Mesenchymal stem cell (in vitro differentiated cells and primary cell): ENCODE measurements at regions not wholly inside any gene's neighbourhood (a gene's known extent, or its start where the extent isn't known, plus 50 kb on each side); places are given as distances from the start of the nearest gene placed in this dataset.

Experiments used
- DNase-seq: peaks from one replicate; pipeline ENCODE4 v3.0.0-alpha.2; 2013
- H2AFZ ChIP-seq: one replicate; pipeline ENCODE4 v1.6.1; 2013; ENCODE audit warnings: low read depth, mild to moderate bottlenecking, control low read depth, inconsistent platforms, low read length, moderate library complexity
- H2AK5ac ChIP-seq: 2 replicates; pipeline ENCODE4 v1.6.1; 2013; ENCODE audit warnings: low read length, moderate library complexity, mild to moderate bottlenecking, inconsistent platforms; ENCODE audit not compliant: severe bottlenecking
- H2BK120ac ChIP-seq: one replicate; pipeline ENCODE4 v1.6.1; 2013; ENCODE audit warnings: low read depth, mild to moderate bottlenecking, inconsistent platforms, low read length, moderate library complexity
- H2BK12ac ChIP-seq, 2 experiments: one replicate each; pipeline ENCODE4 v1.6.1; 2013; ENCODE audit warnings: inconsistent platforms in 2 of 2, low read length in 2 of 2, mild to moderate bottlenecking in 2 of 2, moderate library complexity in 2 of 2, control low read depth in 1 of 2
- H2BK15ac ChIP-seq: one replicate; pipeline ENCODE4 v1.6.1; 2013; ENCODE audit warnings: mild to moderate bottlenecking, low read depth, inconsistent platforms; ENCODE audit not compliant: poor library complexity, severe bottlenecking
- H2BK5ac ChIP-seq: 2 replicates; pipeline ENCODE4 v1.6.1; 2013; ENCODE audit warnings: low read depth, mild to moderate bottlenecking, low read length, control low read depth, inconsistent platforms; ENCODE audit not compliant: poor library complexity, severe bottlenecking
- H3K14ac ChIP-seq, 2 experiments: one replicate each; pipeline ENCODE4 v1.6.1; 2013; ENCODE audit warnings: inconsistent platforms in 2 of 2, low read length in 2 of 2, control low read depth in 1 of 2, mild to moderate bottlenecking in 1 of 2, moderate library complexity in 1 of 2
- H3K18ac ChIP-seq, 2 experiments: one replicate each; pipeline ENCODE4 v1.6.1; 2013; ENCODE audit warnings: inconsistent platforms in 2 of 2, low read length in 2 of 2, control low read depth in 1 of 2, low read depth in 1 of 2, mild to moderate bottlenecking in 1 of 2
- H3K23ac ChIP-seq, 2 experiments: one replicate each; pipeline ENCODE4 v1.6.1; 2013; ENCODE audit warnings: inconsistent platforms in 2 of 2, low read length in 2 of 2, mild to moderate bottlenecking in 2 of 2, moderate library complexity in 2 of 2, control low read depth in 1 of 2
- H3K27ac ChIP-seq: 2 replicates; pipeline ENCODE4 v1.5.1; 2013; ENCODE audit warnings: mild to moderate bottlenecking, moderate library complexity, low read length, control low read depth, inconsistent platforms; ENCODE audit not compliant: poor library complexity, severe bottlenecking
- H3K27me3 ChIP-seq, 2 experiments: 2 replicates each; pipeline versions ENCODE4 v1.6.1 to v1.7.0; 2013; ENCODE audit warnings: low read length in 2 of 2, mild to moderate bottlenecking in 2 of 2, moderate library complexity in 2 of 2, control low read depth in 1 of 2, inconsistent platforms in 1 of 2; ENCODE audit not compliant: control insufficient read depth in 1 of 2, insufficient read depth in 1 of 2
- H3K36me3 ChIP-seq, 2 experiments: 2 replicates each; pipeline versions ENCODE4 v1.6.1 to v1.7.0; 2013; ENCODE audit warnings: low read length in 2 of 2, control low read depth in 1 of 2, inconsistent platforms in 1 of 2, low read depth in 1 of 2, mild to moderate bottlenecking in 1 of 2; ENCODE audit not compliant: insufficient read depth in 2 of 2, control insufficient read depth in 1 of 2
- H3K4ac ChIP-seq, 2 experiments: one replicate each; pipeline ENCODE4 v1.6.1; 2013; ENCODE audit warnings: inconsistent platforms in 2 of 2, low read length in 2 of 2, mild to moderate bottlenecking in 2 of 2, moderate library complexity in 2 of 2, control low read depth in 1 of 2, low read depth in 1 of 2
- H3K4me1 ChIP-seq: 2 replicates; pipeline ENCODE4 v1.6.1; 2013; ENCODE audit warnings: low read depth, low read length, control low read depth; ENCODE audit not compliant: control insufficient read depth, insufficient read depth
- H3K4me2 ChIP-seq: 2 replicates; pipeline ENCODE4 v1.6.1; 2013; ENCODE audit warnings: low read length, mild to moderate bottlenecking, inconsistent platforms; ENCODE audit not compliant: poor library complexity, severe bottlenecking
- H3K4me3 ChIP-seq, 2 experiments: 2 replicates each; pipeline versions ENCODE4 v1.5.1 to v1.7.0; 2013; ENCODE audit warnings: low read length in 2 of 2, mild to moderate bottlenecking in 2 of 2, control low read depth in 1 of 2, low read depth in 1 of 2; ENCODE audit not compliant: insufficient read depth in 1 of 2
- H3K79me1 ChIP-seq: replicated peaks from 2 replicates; pipeline ENCODE4 v1.6.1; 2013; ENCODE audit warnings: mild to moderate bottlenecking, control low read depth, low read length, inconsistent platforms; ENCODE audit not compliant: poor library complexity, severe bottlenecking
- H3K9ac ChIP-seq: 2 replicates; pipeline ENCODE4 v1.7.0; 2013; ENCODE audit warnings: mild to moderate bottlenecking, low read length, moderate library complexity
- H3K9me3 ChIP-seq: 2 replicates; pipeline ENCODE4 v1.7.0; 2013; ENCODE audit warnings: mild to moderate bottlenecking, low read length; ENCODE audit not compliant: control insufficient read depth
- H4K8ac ChIP-seq: one replicate; pipeline ENCODE4 v1.6.1; 2013; ENCODE audit warnings: inconsistent platforms, mild to moderate bottlenecking, low read length, moderate library complexity
- H4K91ac ChIP-seq: one replicate; pipeline ENCODE4 v1.6.1; 2013; ENCODE audit warnings: mild to moderate bottlenecking, low read length, inconsistent platforms
- WGBS: methylation state at CpG from one replicate; pipeline ENCODE4 v1.1.7; 2013; ENCODE audit warnings: mixed read lengths; 5-methylcytosine and 5-hydroxymethylcytosine counted together

- no peak overlapping the region for H3K18ac ChIP-seq
- H3K79me1 ChIP-seq = no peaks in the 10 kb centered on the region
- no peak overlapping the region for H4K8ac ChIP-seq
- no peak overlapping the region for H4K91ac ChIP-seq
- peaks cover 4% of the 10 kb centered on the region for H3K9me3 ChIP-seq
- no peak overlapping the region for H3K9ac ChIP-seq
- no peaks in the 10 kb centered on the region for H3K36me3 ChIP-seq
- no peak overlapping the region for H3K27ac ChIP-seq
- no peak overlapping the region for H3K4me2 ChIP-seq
- no peak overlapping the region for H2BK5ac ChIP-seq
- peaks cover 0 to 24% of the 10 kb centered on the region in 2 experiments for H3K27me3 ChIP-seq
- WGBS = 93% methylated on average over 2 of the region's 3 CpGs
- no peak overlapping the region for H2BK12ac ChIP-seq
- no peak overlapping the region for H2AK5ac ChIP-seq
- no peak overlapping the region for H2BK120ac ChIP-seq
- no peak overlapping the region for H3K23ac ChIP-seq
- H2AFZ ChIP-seq = no peak overlapping the region
- H3K4me1 ChIP-seq = peaks cover 4% of the 10 kb centered on the region
- H3K14ac ChIP-seq = no peak overlapping the region
- H3K4me3 ChIP-seq = no peak overlapping the region
- DNase-seq = no peak
- no peak overlapping the region for H2BK15ac ChIP-seq
- no peak overlapping the region for H3K4ac ChIP-seq
These were observed 280.9 kb downstream of the NSG2 start for GRCh38 chr5:174326372-174326771.

GRCh38 chr5:174327317-174327864, 281.9 kb downstream of the NSG2 start:
- Histone ChIP-seq H3K36me3 (no peaks in the 10 kb centered on the region), H2BK120ac (no peak overlapping the region), H3K27me3 (peaks cover 0 to 18% of the 10 kb centered on the region in 2 experiments), H2BK12ac (peak overlapping the region; percentile 41 to 43), H2AFZ (no peak overlapping the region), H3K18ac (peak overlapping the region; percentile 14 to 48), H3K4me1 (peaks cover 4% of the 10 kb centered on the region), H2AK5ac (no peak overlapping the region), H2BK15ac (no peak overlapping the region), H4K91ac (no peak overlapping the region), H3K9ac (peak overlapping the region; percentile 68), H3K14ac (no peak overlapping the region), H3K4me3 (no peak overlapping the region), H3K79me1 (no peaks in the 10 kb centered on the region), H3K27ac (no peak overlapping the region), H3K9me3 (no peaks in the 10 kb centered on the region), H4K8ac (peak overlapping the region; percentile 53), H3K4me2 (no peak overlapping the region), H3K23ac (no peak overlapping the region), H3K4ac (no peak overlapping the region), H2BK5ac (no peak overlapping the region)
- WGBS = 20% methylated on average over 9 of the region's 10 CpGs
- peak; percentile 77 for DNase-seq

GRCh38 chr5:174327896-174328295, 282.4 kb downstream of the NSG2 start:
- Histone ChIP-seq H3K4ac (no peak overlapping the region), H3K4me3 (no peak overlapping the region), H2AFZ (no peak overlapping the region), H3K9me3 (no peaks in the 10 kb centered on the region), H2BK120ac (peak overlapping the region; percentile 50), H3K36me3 (no peaks in the 10 kb centered on the region), H3K4me1 (peaks cover 4% of the 10 kb centered on the region), H2BK12ac (peak overlapping the region; percentile 41 to 43), H2AK5ac (no peak overlapping the region), H3K27ac (no peak overlapping the region), H3K14ac (no peak overlapping the region), H3K79me1 (no peaks in the 10 kb centered on the region), H2BK5ac (no peak overlapping the region), H4K8ac (peak overlapping the region; percentile 53), H3K23ac (no peak overlapping the region), H3K9ac (peak overlapping the region; percentile 68), H4K91ac (peak overlapping the region; percentile 71), H2BK15ac (no peak overlapping the region), H3K18ac (peak overlapping the region; percentile 14 to 48), H3K27me3 (peaks cover 0 to 14% of the 10 kb centered on the region in 2 experiments), H3K4me2 (no peak overlapping the region)
- no peak for DNase-seq
- WGBS = 89% methylated on average over 5 of the region's 9 CpGs

GRCh38 chr5:174328631-174329299, 283.3 kb downstream of the NSG2 start:
- H3K4me1 ChIP-seq = peaks cover 3% of the 10 kb centered on the region
- H3K14ac ChIP-seq = peak overlapping the region in 1 of 2 experiments; percentile 13
- no peak overlapping the region for H3K23ac ChIP-seq
- no peak overlapping the region for H3K4me3 ChIP-seq
- H2BK5ac ChIP-seq = no peak overlapping the region
- H3K36me3 ChIP-seq = no peaks in the 10 kb centered on the region
- H3K27me3 ChIP-seq = peaks cover 0 to 9% of the 10 kb centered on the region in 2 experiments
- DNase-seq = no peak
- peak overlapping the region; percentile 94 for H4K91ac ChIP-seq
- H3K27ac ChIP-seq = no peak overlapping the region
- peak overlapping the region; percentile 38 for H2BK15ac ChIP-seq
- peak overlapping the region; percentile 86 for H4K8ac ChIP-seq
- H2BK120ac ChIP-seq = peak overlapping the region; percentile 94
- H2AFZ ChIP-seq = no peak overlapping the region
- 73% methylated on average over 12 of the region's 13 CpGs for WGBS
- H3K4me2 ChIP-seq = no peak overlapping the region
- peak overlapping the region; percentile 68 for H3K9ac ChIP-seq
- no peak overlapping the region for H2AK5ac ChIP-seq
- H3K18ac ChIP-seq = peak overlapping the region; percentile 25 to 81
- H3K9me3 ChIP-seq = no peaks in the 10 kb centered on the region
- H3K4ac ChIP-seq = peak overlapping the region in 1 of 2 experiments; percentile 50
- no peak overlapping the region for H2BK12ac ChIP-seq
- no peaks in the 10 kb centered on the region for H3K79me1 ChIP-seq
